K562 (cell line): ENCODE measurements at regions not wholly inside any gene's neighbourhood (a gene's known extent, or its start where the extent isn't known, plus 50 kb on each side); places are given as distances from the start of the nearest gene placed in this dataset.

ENCODE experiments used
- ATAC-seq: fragments of 200-7000 bp; cut with Tn5 transposase; 3 replicates; pipeline ENCODE4 v1.9.1; 2020; ENCODE audit warnings: moderate library complexity
- BruUV-seq: library from RNA; stranded (reverse); fragments of 400-500 nt; replicated peaks from 2 replicates; lab custom pipeline; 2021; lab: Mats Ljungman, UMichigan
- CTCF ChIA-PET: fragments of 300-600 bp; formaldehyde crosslinking; extraction: SDS; loops from one replicate; lab custom pipeline; 2021; ENCODE audit warnings: low intra/inter-chr PET ratio; lab: Yijun Ruan, JAX
- POLR2A ChIA-PET: fragments of 300-600, 350-650 bp; sonication (Branson Sonifier 250); formaldehyde crosslinking; extraction: SDS; loops from one replicate; lab custom pipeline; 2021; ENCODE audit warnings: antibody characterized with exemption, inconsistent platforms; lab: Yijun Ruan, JAX
- DNase-seq, 4 experiments: peaks; one replicate each; pipeline versions ENCODE4 v3.0.0 to v3.0.0-alpha.2; 2011 to 2018; ENCODE audit warnings: low spot score in 3 of 4, mixed read lengths in 3 of 4; ENCODE audit errors: extremely low read depth in 1 of 4
- FAIRE-seq: peaks from 2 replicates; lab custom pipeline; 2011; peaks lifted over from hg19 to GRCh38; lab: Jason Lieb, UNC
- H2AFZ ChIP-seq: 2 replicates; pipeline ENCODE4 v1.6.0; 2011; ENCODE audit warnings: low read depth, low read length, control low read depth, inconsistent platforms
- H3K27ac ChIP-seq: fragments of 200-600 bp; 3 replicates; pipeline ENCODE4 v1.8.0; 2011; ENCODE audit warnings: low read depth, mild to moderate bottlenecking, control low read depth, inconsistent platforms, low read length, moderate library complexity, mixed read lengths; ENCODE audit errors: extremely low read depth
- H3K27me3 ChIP-seq, 2 experiments: fragments of 300-600 bp in 1 of 2; 2 replicates in 1 of 2; 3 replicates in 1 of 2; pipeline versions ENCODE4 v1.6.0 to v1.8.0; 2011; ENCODE audit warnings: inconsistent platforms in 2 of 2, low read length in 2 of 2, mild to moderate bottlenecking in 1 of 2, mixed read lengths in 1 of 2, moderate library complexity in 1 of 2; ENCODE audit not compliant: control insufficient read depth in 2 of 2, insufficient read depth in 2 of 2
- H3K36me3 ChIP-seq: fragments of 300-600 bp; 3 replicates; pipeline ENCODE4 v1.8.0; 2011; ENCODE audit warnings: mild to moderate bottlenecking, low read length, inconsistent platforms; ENCODE audit not compliant: control insufficient read depth, insufficient read depth
- H3K4me1 ChIP-seq, 2 experiments: fragments of 200-600 bp in 1 of 2; replicated peaks in 1 of 2; 2 replicates in 1 of 2; 3 replicates in 1 of 2; pipeline versions ENCODE4 v1.5.1 to v1.8.0; 2011; ENCODE audit warnings: inconsistent platforms in 2 of 2, low read length in 2 of 2, mild to moderate bottlenecking in 1 of 2, mixed read lengths in 1 of 2, moderate library complexity in 1 of 2; ENCODE audit not compliant: control insufficient read depth in 2 of 2, insufficient read depth in 2 of 2
- H3K4me2 ChIP-seq: 2 replicates; pipeline ENCODE4 v1.6.1; 2011; ENCODE audit warnings: low read length, control low read depth, inconsistent platforms, mixed read lengths; ENCODE audit not compliant: insufficient read depth
- H3K4me3 ChIP-seq: fragments of 200-600 bp; sonication (generic), shearing (Covaris generic); 2 replicates; pipeline ENCODE4 v1.5.1; 2016; ENCODE audit warnings: control low read depth, inconsistent platforms
- H3K79me2 ChIP-seq: fragments of 200-600 bp; 3 replicates; pipeline ENCODE4 v1.8.0; 2011; ENCODE audit warnings: low read length, inconsistent platforms; ENCODE audit not compliant: control insufficient read depth, insufficient read depth
- H3K9ac ChIP-seq, 2 experiments: 2 replicates each; pipeline versions ENCODE4 v1.6.0 to v1.6.1; 2011; ENCODE audit warnings: low read depth in 2 of 2, low read length in 2 of 2, control low read depth in 1 of 2, inconsistent platforms in 1 of 2, mild to moderate bottlenecking in 1 of 2, mixed read lengths in 1 of 2; ENCODE audit not compliant: insufficient read depth in 1 of 2
- H3K9me1 ChIP-seq: one replicate; pipeline ENCODE4 v1.6.0; 2011; ENCODE audit warnings: inconsistent platforms, mild to moderate bottlenecking, low read length, moderate library complexity; ENCODE audit not compliant: control insufficient read depth, insufficient read depth
- H3K9me3 ChIP-seq: replicated peaks from 2 replicates; pipeline ENCODE4 v1.5.1; 2011; ENCODE audit warnings: low read depth, low read length, inconsistent platforms; ENCODE audit not compliant: control insufficient read depth, insufficient read depth
- H4K20me1 ChIP-seq: replicated peaks from 2 replicates; pipeline ENCODE4 v1.6.1; 2011; ENCODE audit warnings: low read length, inconsistent platforms, mixed read lengths; ENCODE audit not compliant: control insufficient read depth, insufficient read depth
- GABPB2 ChIP-seq: fragments of 250-450 bp; sonication (Bioruptor Pico); conservative IDR thresholded peaks from 2 replicates; pipeline ENCODE4 v1.5.1; 2021; ENCODE audit warnings: mild to moderate bottlenecking
- HDAC6 ChIP-seq: IDR thresholded peaks from 2 replicates; pipeline ENCODE4 v1.6.1; 2012; ENCODE audit warnings: low read depth, mild to moderate bottlenecking, control low read depth, inconsistent platforms, low read length, moderate library complexity
- REST ChIP-seq, 2 experiments: fragments of 450-650 bp; formaldehyde crosslinking in 1 of 2; IDR thresholded peaks; 2 replicates each; pipeline versions ENCODE4 v1.4.0 to v1.6.1; 2014 to 2020; ENCODE audit warnings: mild to moderate bottlenecking in 2 of 2, borderline replicate concordance in 1 of 2, low read depth in 1 of 2
- SAP30 ChIP-seq: fragments of 200-600 bp; sonication (generic); IDR thresholded peaks from 2 replicates; pipeline ENCODE4 v1.6.1; 2012; ENCODE audit warnings: borderline replicate concordance, low read depth, mild to moderate bottlenecking, moderate library complexity, low read length, control low read depth, inconsistent platforms; ENCODE audit not compliant: insufficient read depth, poor library complexity, severe bottlenecking
- WGBS: fragments of 100-300 bp; shearing (Covaris generic); methylation state at CpG from one replicate; pipeline ENCODE4 v1.1.6; 2016; ENCODE audit warnings: low coverage, mixed read lengths; ENCODE audit not compliant: insufficient coverage; ENCODE audit errors: missing lambda C conversion rate; 5-methylcytosine and 5-hydroxymethylcytosine counted together
- in situ Hi-C: fragments of 300-500 bp; cut with MboI; formaldehyde crosslinking; loops from 4 replicates; pipeline ENCODE4 v1.15.0; 2018; ENCODE audit warnings: inconsistent platforms, mixed read lengths
- intact Hi-C: fragments of 100-400 bp; cut with micrococcal nuclease; formaldehyde crosslinking; loops from 2 replicates; pipeline ENCODE4 v1.14.2; 2022

- in situ Hi-C loops, result no loop called here
- Histone ChIP-seq H3K4me2 (no peak overlapping the region), H3K27ac (no peak overlapping the region), H2AFZ (no peak overlapping the region), H3K79me2 (no peaks in the 10 kb centered on the region), H3K27me3 (no peaks in the 10 kb centered on the region; a peak in 1 of 5 replicates), H3K9me3 (no peaks in the 10 kb centered on the region), H4K20me1 (no peaks in the 10 kb centered on the region), H3K9ac (no peak overlapping the region), H3K4me1 (no peaks in the 10 kb centered on the region), H3K36me3 (no peaks in the 10 kb centered on the region), H3K9me1 (no peaks in the 10 kb centered on the region), H3K4me3 (no peak overlapping the region)
- no TSS peak for BruUV-seq
- no peak for DNase-seq
- no peak for FAIRE-seq
- ChIA-PET POLR2A (no interaction called here), CTCF (no interaction called here)
- no peak for ATAC-seq
- intact Hi-C loops, result no loop called here
- TF ChIP-seq HDAC6 (no peak), REST (IDR thresholded peaks at IDR 0.05; ENCODE audit: borderline replicate concordance) (no peak), REST (CRISPR knock-in tag; IDR thresholded peaks at IDR 0.05; ENCODE audit: low read depth) (no peak), SAP30 (no peak), GABPB2 (CRISPR knock-in tag) (no peak)
- WGBS, result 0% methylated on average over 4 of the region's 4 CpGs
Observed at GRCh38 chr2:234158812-234159211, 108.3 kb downstream of the SPP2 start.
